NCI-H446 (cell line): ENCODE measurements at regions not wholly inside any gene's neighbourhood (a gene's known extent, or its start where the extent isn't known, plus 50 kb on each side); places are given as distances from the start of the nearest gene placed in this dataset.
"Not testable (repeated sequence)": the region's sequence is repeated elsewhere in the genome, so short reads cannot be mapped to it uniquely, and the experiment has no call there.

Experiments
- DNase-seq, 2 experiments: peaks; one replicate each; lab custom pipeline; 2025; lab: John Stamatoyannopoulos, UW

DNA sequence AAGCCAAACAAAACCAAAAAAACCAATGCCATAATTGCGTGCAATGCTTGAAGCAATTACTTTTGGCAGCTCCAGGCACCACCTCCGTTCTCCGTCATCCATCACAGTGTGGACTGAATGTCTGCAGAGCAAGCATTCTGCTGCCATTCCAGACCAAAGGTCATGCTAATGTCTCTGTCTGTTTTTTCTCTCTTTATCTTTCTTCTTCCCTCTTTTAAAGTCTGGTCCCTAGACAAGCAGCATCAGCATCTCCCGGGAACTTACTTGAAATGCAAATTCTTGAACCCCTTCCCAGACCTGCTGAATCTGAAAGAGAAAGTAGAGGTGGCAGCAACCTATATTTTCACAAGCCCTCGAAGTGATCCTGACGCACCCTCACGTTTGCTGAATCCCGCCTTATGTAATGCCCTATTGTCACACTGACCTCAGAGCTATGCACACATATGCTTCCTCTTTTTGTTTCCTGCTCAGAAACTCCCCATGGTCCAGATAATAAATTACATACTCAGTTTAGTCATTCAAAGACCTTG, 297.3 kb upstream of the PROK2 start:
- no peak for DNase-seq

GRCh38 chr3:72081471-72082185, 296.7 kb upstream of the PROK2 start:
- DNase-seq = no peak

DNA sequence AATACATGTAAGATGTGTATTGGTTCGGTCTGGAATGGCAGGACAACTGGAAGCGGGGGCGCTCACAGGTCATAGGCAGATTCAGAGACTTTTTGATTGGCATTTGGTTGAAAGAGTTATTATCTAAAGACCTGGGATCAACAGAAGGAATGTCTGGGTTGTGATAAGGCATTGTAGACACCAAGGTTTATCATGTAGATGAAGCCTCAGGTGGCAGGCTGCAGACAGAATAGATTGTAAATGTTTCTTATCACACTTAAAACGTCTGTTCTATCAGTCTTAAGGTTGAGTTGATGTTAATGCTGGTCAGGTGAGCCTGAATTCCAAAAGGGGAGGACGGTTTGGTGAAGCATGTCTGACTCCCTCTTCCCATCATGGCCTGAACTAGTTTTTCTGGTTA, 295.9 kb upstream of the PROK2 start:
- DNase-seq = no peak

- DNase-seq = no peak
Measured at GRCh38 chr3:72080095-72080494, 295.1 kb upstream of the PROK2 start.

DNA sequence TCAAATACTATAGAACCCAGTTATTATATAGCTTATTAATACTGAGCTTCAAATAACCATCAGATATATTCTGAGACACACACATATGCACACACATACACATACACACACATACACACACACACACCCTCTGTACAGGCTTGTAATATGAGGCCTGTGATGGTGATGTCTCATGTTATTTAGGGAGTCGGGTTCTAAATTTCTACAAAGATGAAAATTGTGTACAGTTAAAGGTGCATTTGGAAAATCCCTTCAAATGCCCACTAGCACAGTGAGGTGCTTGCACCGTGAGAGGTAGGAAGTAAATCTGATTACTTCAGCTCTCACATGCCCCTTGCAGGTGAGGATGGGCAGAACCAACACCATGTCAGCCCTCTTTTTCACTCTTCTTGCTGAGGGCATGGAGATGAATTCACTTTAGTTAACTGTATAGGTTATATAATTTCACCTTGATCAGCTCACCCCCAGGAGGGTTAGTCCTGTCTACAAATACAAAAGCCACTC, 294.5 kb upstream of the PROK2 start:
- no peak for DNase-seq

DNA sequence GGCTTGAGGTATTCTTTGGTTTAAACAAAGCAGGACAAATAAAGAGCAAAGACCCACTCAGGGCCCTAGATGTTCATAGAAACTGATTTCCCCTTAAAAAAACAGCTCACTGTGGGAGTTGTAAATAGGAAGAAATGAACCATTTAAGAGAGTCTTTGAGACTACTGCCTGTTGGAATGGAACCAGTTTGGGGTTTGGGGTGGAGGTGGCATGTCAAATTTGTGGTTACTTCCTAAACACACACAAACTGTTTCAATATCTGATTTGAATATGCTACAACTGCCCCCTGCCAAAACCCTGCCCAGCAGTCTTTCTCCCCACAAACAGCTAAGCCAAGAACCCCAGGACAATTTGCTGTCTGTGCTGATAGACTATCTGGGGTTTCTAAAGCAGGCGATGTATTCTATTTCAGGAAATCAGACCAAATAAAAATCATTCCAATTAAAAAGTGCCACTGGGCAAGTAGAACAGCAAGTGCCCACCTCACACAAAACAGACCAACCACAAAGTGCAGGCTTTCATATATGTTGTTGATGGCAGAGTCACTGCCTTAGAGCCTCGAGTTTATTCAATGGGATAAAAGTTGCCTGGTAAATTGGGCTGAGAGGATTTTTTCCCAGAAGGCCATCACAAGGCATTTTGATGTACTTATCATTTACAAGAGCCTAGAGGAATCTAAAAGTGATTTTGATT, 293.9 kb upstream of the PROK2 start:
- DNase-seq = no peak

DNA sequence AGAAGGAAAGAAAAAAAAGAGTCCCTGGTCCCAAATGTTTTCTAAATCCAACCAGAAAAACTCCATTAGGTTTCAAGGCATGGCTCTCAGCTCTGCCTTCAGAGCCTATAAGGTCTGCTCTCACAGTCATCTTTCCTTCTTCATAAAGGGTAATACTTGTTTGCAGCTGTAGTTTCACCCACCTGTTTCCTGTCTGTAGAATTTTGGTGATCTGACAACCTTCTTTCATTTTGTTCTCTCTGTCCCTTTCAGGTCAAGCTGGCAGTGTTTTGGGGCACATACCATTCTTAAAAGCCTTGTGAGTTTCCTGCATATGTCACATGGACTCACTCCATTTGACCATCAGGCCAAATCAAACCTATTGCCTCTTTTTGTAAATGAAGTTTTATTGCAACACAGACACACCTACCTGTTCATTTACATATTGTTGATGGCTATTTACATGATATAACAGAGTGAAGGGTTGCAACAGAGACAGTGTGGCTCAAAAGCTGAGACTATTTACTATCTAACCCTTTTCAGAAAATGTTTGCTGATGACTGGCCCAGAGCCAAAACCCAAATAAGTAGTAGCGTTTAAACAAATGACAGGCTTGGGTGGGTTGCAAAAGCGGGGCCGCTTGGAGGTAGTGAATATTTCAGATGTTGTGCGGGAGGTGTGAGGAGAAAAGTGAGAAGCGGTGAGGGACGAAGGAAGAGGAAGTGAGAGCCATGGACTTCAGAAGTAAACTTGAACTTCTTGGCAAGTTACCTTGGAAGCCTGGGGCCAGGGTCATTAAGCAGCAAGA, 292.7 kb upstream of the PROK2 start:
- DNase-seq = no peak

GRCh38 chr3:72075848-72076247, 290.9 kb upstream of the PROK2 start:
- DNase-seq = not testable (repeated sequence)

GRCh38 chr3:72071624-72072023, 286.7 kb upstream of the PROK2 start:
- DNase-seq = no peak

- no peak for DNase-seq
Measured at GRCh38 chr3:72070005-72070404, 285.1 kb upstream of the PROK2 start.

GRCh38 chr3:72069543-72069942, 284.6 kb upstream of the PROK2 start:
- no peak for DNase-seq

GRCh38 chr3:72068621-72069020, 283.7 kb upstream of the PROK2 start:
- DNase-seq = no peak

DNA sequence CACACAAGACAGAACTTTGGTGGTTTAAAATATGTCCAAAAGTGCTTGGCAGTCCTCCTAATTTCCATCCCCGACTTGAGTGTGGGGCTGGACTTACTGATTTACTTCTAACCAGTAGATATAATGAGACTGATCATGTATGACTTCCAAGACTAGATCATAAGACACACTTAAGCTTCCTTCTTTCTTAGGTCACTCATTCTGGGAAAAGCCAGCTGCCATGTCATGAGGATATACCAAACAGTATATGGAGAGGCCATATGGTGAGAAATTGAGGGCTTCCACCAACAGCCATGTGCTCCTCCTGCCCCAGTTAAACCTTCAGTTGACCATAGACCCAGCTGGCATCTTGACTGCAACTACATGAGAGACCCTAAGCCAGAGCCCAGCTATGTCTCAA, 282.8 kb upstream of the PROK2 start:
- DNase-seq = no peak

- no peak for DNase-seq
Measured at GRCh38 chr3:72065872-72066641, 281.1 kb upstream of the PROK2 start.

- no peak for DNase-seq
Measured at GRCh38 chr3:72065236-72065635, 280.3 kb upstream of the PROK2 start.

- not testable (repeated sequence) for DNase-seq
Measured at GRCh38 chr3:72064727-72065126, 279.8 kb upstream of the PROK2 start.

DNA sequence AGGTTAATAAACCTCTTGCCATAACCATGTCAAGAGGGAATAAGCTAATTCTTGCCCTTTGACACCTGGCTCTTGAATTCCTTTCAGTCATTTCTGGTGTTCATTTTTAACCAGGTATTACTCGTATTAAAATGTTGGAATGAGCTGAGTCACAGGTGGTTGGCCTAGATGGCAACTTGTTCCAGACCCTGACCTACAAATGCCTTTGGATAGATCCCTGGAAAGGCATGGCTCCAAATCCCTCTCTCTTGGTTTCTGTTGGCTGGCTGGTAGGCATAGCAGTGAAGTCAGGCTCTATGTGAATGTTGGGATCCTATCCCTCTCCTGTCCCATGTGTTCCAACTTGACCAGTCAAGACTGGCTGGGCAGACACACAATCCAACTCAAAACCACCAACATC, 277.1 kb upstream of the PROK2 start:
- DNase-seq = no peak

DNA sequence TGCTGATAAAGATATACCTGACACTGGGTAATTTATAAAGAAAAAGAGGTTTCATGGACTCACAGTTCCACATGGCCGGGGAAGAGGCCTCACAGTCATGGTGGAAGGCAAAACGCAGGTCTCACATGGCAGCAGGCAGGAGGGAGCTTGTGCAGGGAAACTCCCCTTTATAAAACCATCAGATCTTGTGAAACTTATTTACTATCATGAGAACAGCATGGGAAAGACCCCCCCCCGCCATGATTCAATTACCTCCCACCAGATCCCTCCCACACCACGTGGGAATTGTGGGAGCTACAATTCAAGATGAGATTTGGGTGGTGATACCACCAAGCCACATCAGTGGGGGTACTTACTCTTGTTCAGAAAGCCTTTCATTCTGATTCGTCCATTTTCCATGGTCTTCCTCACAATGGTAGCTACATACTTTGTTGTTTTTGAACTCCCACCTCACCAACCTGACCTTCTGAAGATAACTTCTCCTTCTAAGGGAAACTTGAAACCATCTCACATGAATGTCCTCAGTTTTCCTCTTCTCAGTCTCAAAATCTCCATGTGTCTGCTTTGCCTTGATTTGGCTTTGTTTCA, 275.6 kb upstream of the PROK2 start:
- DNase-seq = no peak

DNA sequence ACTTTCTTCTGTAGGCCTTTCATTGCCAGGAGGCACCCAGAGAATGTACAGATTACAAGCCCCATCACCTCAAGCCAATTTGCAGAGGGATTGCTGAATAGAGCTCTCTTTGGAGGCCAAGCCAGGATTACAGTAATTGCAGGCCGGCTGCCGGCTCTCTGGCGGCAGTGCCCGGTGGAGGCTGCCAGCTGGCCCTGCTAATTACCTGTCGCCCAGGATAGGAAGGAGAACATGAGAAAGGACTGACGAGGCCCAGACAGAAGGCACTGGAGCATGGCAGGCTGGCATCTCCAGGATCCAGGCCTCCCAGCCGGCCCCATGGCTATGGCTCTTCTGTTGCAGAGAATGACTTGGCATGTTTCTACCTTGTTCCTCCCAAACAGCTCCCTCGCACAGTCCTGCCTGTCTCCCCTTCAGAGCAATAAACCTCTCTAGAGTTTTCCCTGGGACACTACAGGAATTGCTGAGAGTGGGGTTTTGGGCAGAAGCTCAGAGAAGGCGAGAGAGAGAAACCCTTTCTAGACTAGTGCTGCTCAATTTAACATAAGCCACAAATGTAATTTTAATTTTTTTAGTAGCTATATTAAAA, 273.6 kb upstream of the PROK2 start:
- DNase-seq = peak; percentile 64 to 81

GRCh38 chr3:72055436-72055835, 270.5 kb upstream of the PROK2 start:
- DNase-seq = no peak

- no peak for DNase-seq
Measured at GRCh38 chr3:72054976-72055375, 270.0 kb upstream of the PROK2 start.
